H1 (cell line): ENCODE measurements at regions not wholly inside any gene's neighbourhood (a gene's known extent, or its start where the extent isn't known, plus 50 kb on each side); places are given as distances from the start of the nearest gene placed in this dataset.

Experiments
- ATF2 ChIP-seq: IDR thresholded peaks from 2 replicates; pipeline ENCODE4 v1.6.1; 2012; ENCODE audit warnings: low read length, inconsistent platforms
- FOSL1 ChIP-seq: IDR thresholded peaks from 2 replicates; pipeline ENCODE4 v1.6.1; 2011; ENCODE audit warnings: mild to moderate bottlenecking, low read depth, low read length, moderate library complexity; ENCODE audit not compliant: insufficient read depth
- HDAC2 ChIP-seq, 2 experiments: fragments of 300-600 bp in 1 of 2; sonication (generic) in 1 of 2; IDR thresholded peaks; 2 replicates each; pipeline ENCODE4 v1.6.1; 2011 to 2012; ENCODE audit warnings: low read depth in 2 of 2, low read length in 2 of 2, mild to moderate bottlenecking in 2 of 2, moderate library complexity in 2 of 2, borderline replicate concordance in 1 of 2, inconsistent platforms in 1 of 2
- POU5F1 ChIP-seq: IDR thresholded peaks from 2 replicates; pipeline ENCODE4 v1.6.1; 2011; ENCODE audit warnings: low read depth, mild to moderate bottlenecking, low read length, moderate library complexity
- SRF ChIP-seq: IDR thresholded peaks from 2 replicates; pipeline ENCODE4 v1.6.1; 2011; ENCODE audit warnings: mild to moderate bottlenecking, low read depth, low read length, moderate library complexity
- YY1 ChIP-seq: IDR thresholded peaks from 2 replicates; pipeline ENCODE4 v1.6.1; 2011; ENCODE audit warnings: low read depth, mild to moderate bottlenecking, low read length
- TF ChIP-seq, protein P1 (sequence below): fragments of 300-600 bp; sonication (generic); IDR thresholded peaks from 2 replicates; pipeline ENCODE4 v1.7.1; 2012; ENCODE audit warnings: low read length, moderate library complexity, mild to moderate bottlenecking, inconsistent platforms; ENCODE audit not compliant: insufficient replicate concordance

DNA sequence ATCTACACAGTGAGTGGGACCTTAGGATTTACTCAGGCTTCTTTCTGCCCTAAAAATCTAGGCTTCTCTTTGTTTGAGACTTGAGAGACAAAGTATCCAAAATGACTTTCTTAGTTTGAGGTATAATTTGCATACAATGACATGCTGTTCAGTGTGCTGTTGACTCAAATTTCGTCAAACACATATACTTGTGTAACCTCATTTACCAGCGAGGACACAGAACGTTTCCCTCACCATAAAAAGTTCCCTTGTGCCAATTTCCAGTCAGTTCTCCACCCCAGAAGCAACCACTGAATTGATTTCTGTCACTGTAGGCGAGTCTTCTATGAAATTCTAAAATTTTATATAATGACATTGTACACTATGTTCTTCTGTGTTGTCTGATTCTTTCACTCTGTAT lies 68.0 kb upstream of the MAF start (continued):
- TF ChIP-seq, protein P1, sequence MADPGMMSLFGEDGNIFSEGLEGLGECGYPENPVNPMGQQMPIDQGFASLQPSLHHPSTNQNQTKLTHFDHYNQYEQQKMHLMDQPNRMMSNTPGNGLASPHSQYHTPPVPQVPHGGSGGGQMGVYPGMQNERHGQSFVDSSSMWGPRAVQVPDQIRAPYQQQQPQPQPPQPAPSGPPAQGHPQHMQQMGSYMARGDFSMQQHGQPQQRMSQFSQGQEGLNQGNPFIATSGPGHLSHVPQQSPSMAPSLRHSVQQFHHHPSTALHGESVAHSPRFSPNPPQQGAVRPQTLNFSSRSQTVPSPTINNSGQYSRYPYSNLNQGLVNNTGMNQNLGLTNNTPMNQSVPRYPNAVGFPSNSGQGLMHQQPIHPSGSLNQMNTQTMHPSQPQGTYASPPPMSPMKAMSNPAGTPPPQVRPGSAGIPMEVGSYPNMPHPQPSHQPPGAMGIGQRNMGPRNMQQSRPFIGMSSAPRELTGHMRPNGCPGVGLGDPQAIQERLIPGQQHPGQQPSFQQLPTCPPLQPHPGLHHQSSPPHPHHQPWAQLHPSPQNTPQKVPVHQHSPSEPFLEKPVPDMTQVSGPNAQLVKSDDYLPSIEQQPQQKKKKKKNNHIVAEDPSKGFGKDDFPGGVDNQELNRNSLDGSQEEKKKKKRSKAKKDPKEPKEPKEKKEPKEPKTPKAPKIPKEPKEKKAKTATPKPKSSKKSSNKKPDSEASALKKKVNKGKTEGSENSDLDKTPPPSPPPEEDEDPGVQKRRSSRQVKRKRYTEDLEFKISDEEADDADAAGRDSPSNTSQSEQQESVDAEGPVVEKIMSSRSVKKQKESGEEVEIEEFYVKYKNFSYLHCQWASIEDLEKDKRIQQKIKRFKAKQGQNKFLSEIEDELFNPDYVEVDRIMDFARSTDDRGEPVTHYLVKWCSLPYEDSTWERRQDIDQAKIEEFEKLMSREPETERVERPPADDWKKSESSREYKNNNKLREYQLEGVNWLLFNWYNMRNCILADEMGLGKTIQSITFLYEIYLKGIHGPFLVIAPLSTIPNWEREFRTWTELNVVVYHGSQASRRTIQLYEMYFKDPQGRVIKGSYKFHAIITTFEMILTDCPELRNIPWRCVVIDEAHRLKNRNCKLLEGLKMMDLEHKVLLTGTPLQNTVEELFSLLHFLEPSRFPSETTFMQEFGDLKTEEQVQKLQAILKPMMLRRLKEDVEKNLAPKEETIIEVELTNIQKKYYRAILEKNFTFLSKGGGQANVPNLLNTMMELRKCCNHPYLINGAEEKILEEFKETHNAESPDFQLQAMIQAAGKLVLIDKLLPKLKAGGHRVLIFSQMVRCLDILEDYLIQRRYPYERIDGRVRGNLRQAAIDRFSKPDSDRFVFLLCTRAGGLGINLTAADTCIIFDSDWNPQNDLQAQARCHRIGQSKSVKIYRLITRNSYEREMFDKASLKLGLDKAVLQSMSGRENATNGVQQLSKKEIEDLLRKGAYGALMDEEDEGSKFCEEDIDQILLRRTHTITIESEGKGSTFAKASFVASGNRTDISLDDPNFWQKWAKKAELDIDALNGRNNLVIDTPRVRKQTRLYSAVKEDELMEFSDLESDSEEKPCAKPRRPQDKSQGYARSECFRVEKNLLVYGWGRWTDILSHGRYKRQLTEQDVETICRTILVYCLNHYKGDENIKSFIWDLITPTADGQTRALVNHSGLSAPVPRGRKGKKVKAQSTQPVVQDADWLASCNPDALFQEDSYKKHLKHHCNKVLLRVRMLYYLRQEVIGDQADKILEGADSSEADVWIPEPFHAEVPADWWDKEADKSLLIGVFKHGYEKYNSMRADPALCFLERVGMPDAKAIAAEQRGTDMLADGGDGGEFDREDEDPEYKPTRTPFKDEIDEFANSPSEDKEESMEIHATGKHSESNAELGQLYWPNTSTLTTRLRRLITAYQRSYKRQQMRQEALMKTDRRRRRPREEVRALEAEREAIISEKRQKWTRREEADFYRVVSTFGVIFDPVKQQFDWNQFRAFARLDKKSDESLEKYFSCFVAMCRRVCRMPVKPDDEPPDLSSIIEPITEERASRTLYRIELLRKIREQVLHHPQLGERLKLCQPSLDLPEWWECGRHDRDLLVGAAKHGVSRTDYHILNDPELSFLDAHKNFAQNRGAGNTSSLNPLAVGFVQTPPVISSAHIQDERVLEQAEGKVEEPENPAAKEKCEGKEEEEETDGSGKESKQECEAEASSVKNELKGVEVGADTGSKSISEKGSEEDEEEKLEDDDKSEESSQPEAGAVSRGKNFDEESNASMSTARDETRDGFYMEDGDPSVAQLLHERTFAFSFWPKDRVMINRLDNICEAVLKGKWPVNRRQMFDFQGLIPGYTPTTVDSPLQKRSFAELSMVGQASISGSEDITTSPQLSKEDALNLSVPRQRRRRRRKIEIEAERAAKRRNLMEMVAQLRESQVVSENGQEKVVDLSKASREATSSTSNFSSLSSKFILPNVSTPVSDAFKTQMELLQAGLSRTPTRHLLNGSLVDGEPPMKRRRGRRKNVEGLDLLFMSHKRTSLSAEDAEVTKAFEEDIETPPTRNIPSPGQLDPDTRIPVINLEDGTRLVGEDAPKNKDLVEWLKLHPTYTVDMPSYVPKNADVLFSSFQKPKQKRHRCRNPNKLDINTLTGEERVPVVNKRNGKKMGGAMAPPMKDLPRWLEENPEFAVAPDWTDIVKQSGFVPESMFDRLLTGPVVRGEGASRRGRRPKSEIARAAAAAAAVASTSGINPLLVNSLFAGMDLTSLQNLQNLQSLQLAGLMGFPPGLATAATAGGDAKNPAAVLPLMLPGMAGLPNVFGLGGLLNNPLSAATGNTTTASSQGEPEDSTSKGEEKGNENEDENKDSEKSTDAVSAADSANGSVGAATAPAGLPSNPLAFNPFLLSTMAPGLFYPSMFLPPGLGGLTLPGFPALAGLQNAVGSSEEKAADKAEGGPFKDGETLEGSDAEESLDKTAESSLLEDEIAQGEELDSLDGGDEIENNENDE = no peak
- TF ChIP-seq POU5F1 (no peak), FOSL1 (no peak), SRF (no peak), ATF2 (no peak), YY1 (no peak), HDAC2 (IDR thresholded peaks at IDR 0.05; ENCODE audit: borderline replicate concordance in 1 of 2, low read depth in 2 of 2, low read length in 2 of 2) (no peak)
